ENCODE measurements at regions not wholly inside any gene's neighbourhood (a gene's known extent, or its start where the extent isn't known, plus 50 kb on each side); places are given as distances from the start of the nearest gene placed in this dataset.

GRCh38 chr20:60288945-60289344 lies 330.7 kb downstream of the CDH26 start:
- TF ChIP-seq, protein P1, sequence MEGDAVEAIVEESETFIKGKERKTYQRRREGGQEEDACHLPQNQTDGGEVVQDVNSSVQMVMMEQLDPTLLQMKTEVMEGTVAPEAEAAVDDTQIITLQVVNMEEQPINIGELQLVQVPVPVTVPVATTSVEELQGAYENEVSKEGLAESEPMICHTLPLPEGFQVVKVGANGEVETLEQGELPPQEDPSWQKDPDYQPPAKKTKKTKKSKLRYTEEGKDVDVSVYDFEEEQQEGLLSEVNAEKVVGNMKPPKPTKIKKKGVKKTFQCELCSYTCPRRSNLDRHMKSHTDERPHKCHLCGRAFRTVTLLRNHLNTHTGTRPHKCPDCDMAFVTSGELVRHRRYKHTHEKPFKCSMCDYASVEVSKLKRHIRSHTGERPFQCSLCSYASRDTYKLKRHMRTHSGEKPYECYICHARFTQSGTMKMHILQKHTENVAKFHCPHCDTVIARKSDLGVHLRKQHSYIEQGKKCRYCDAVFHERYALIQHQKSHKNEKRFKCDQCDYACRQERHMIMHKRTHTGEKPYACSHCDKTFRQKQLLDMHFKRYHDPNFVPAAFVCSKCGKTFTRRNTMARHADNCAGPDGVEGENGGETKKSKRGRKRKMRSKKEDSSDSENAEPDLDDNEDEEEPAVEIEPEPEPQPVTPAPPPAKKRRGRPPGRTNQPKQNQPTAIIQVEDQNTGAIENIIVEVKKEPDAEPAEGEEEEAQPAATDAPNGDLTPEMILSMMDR (IDR thresholded peaks at IDR 0.05; ENCODE audit: low read length): no peak
- TF ChIP-seq EZH2 (optimal IDR thresholded peaks at IDR 0.05; ENCODE audit: low read depth, low read length): no peak
